MV-4-11 (cell line): ENCODE measurements at regions not wholly inside any gene's neighbourhood (a gene's known extent, or its start where the extent isn't known, plus 50 kb on each side); places are given as distances from the start of the nearest gene placed in this dataset.

Source experiments
- DNase-seq: peaks from one replicate; lab custom pipeline; 2025; lab: John Stamatoyannopoulos, UW

DNA sequence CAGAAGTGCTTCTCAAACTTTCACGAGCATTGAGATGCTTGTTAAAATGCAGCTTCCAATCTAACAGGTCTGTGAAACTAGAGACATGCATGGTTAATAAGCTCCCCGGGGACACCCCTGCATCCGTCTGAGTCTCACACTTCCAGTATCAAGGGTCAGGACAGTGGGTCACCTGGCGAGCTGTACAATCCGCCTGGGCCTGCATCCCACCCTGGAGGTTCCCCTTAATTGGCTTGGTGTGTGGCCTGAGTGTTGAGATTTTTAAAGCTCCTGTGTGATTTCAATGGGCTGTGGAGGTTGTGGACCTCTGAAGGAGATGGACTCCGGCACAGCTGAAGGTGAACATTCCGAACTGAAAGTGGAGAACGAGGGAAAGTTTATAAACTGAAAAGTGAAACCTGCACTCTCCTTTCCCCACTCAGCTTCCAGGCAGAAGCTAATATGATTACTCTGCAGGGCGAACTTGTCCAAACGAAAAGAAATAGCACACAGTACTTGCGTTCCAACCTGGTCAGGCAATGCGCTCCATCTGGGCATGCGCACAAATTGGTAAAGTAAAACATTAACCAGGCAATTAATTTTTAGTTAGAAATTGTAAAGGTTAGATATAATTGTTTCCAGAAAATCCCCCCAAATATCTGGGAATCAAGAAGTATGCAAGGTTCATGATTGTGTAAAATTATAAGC is 191.7 kb upstream of the ALKAL2 start:
- DNase-seq, result no peak

DNA sequence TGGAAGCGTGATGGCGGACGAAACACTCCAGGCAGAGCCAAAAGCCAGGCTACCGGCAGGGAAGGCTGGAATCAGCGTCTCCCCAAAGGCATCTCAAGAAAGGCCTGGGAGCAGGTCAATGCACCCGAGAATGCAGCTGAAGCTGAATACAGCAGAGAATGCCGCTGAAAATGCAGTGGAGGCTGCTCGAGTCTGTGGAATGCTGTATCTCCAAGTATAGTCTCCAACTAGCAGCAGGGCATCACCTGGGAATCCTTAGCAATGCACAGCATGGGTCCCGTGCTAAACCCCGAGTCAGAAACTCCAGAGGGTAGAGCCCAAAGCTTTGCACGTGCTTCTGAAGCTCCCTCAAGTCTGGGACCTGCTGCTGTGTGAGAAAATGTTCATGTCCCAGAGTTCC is 191.1 kb upstream of the ALKAL2 start:
- DNase-seq, result no peak

DNA sequence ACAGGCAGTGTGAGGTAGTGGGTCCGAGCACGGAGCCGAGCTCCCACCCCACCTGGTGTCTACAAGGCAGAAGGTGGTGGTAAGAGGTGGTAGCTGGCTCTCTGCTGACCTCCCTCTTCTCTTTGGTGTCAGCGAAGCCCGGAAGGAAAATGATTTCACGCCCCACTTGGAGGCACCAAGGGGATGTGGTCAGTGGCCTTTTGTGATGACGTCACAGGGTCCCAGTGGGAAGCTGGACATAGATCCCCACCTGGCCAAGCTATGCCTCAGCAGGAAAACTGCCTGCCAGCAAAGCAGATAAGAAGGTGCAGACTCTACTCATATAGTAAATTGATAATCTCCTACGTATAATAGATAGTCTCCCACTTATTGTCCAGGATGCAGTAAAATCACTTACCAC is 183.7 kb upstream of the ALKAL2 start:
- DNase-seq, result no peak

DNA sequence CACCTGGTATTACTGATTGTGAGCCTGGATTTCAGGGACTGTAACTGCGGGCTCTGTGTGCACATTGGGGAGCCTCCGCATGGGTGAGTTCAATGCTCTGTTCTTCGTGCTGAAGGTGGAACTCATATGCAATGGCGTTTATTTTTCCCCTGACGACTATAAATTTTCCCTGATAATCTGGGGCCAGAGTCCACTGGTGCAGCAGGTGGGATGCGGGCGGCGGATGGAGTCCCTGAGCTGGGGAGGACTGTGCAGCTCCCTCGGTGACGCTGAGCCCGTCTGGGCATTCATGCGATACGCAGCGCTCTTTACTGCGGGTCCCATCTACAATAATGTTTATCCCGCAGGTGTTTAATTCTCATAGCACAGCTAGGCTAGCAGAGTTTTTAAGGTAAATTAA is 181.6 kb upstream of the ALKAL2 start:
- DNase-seq, result no peak

DNA sequence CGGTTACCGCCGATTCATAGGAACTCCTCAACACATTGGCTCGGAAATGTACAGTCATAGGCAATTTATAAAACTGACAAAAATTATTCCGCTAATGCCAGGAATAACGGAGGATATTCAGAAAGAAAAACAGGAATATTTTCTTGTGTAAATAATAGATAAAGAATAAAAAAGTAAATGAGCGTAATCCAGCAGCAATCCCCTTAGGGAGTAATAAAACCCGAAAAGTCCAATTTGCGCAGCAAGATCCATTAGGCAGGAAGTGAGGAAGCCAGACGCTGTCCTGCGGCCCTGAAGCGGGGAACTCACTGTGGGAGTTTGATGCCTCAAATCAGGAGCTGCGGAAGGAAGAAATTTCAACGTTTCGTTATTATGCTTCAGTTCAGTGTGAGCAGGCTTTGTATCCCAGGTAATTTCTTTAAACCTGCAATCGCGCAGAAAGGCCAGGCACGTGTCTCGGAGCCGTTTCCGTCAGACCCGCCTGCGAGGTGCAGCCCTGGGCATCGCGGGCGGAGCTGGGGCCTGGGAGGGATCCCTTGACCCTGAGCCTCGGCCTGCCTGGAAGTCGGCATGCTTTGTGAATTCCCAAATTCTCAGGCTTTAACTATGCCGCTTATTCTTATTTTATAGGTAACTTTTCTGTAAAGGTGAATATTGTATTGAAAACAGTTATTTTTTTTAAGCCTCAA is 180.9 kb upstream of the ALKAL2 start:
- no peak for DNase-seq

GRCh38 chr2:467892-468647 is 180.2 kb upstream of the ALKAL2 start:
- DNase-seq, result no peak

DNA sequence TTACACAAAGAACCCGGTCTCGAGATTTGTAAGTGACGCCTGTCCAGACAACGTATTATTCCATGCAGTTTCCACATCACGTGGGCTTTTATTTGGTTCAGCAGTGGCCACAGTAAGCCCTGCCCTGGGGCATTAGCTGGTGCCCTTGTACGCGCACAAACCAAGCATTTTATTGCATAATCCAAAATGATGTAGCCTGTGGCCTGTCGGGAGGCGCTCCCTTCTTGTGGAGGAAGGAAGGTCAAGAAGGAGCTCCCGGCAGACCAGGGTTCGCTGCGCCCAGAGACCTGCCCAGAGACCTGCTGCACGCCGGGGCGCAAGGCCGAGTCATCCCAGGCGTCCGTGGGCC is 179.6 kb upstream of the ALKAL2 start:
- no peak for DNase-seq

DNA sequence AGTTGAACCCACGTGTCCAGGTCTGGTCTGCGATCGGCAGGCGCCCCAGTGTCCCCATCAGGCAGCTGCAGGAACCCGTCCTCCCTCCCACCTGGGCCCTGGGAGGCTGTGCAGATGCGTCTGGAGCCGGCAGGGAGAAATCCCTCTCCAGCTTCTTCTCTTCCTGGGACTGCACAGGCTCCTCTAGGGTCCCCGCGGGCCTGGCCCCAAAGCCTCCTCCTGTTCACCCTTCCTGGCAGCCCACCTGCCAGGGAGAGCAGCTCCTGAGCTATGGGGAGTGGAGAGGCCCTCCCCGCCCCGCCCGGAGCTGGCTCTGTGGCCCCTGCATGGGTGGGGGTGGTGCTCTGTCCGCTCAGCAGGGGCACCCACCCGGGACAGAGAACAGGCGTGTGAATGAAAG is 179.2 kb upstream of the ALKAL2 start:
- no peak for DNase-seq

GRCh38 chr2:464562-465309 is 176.8 kb upstream of the ALKAL2 start:
- DNase-seq, result no peak

DNA sequence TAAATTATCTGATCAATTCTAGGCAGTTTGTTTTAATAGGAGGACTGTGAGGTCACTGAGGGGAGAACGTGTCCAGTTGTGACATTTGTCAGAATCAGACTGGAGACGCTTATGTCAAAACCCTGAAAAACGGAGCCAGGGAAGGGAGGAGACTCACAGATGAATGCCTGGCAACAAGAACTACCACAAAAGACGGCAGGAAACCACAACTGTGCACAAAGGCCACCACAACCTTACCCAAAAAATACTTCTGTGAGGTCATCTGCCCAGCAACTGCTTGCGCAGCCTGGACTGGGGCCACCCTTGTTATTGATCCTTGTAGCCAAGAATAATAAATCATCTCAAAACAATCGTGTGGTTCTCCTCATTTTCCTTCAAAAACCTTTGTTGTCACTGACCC is 173.0 kb upstream of the ALKAL2 start:
- DNase-seq, result peak; percentile 60

DNA sequence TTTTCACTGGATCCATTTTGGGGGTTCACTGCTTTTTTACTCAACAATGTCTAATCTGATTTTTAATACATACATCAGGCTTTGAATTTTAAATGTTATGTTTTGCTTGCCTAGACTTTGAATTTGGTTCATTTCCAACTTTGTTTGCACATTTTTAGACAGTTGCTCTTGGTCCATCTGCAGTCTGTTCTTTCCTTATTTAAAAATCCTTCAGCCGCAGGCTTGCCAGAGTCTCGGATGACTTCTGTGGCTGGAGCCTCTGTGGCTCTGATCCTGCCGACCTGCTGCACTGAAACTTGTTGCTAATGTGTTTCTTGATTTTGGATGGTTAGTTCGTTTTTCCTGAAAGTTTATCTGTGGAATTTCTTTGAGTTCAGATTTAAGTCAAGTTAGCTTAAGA is 172.0 kb upstream of the ALKAL2 start:
- no peak for DNase-seq

GRCh38 chr2:458425-458815 is 170.5 kb upstream of the ALKAL2 start:
- no peak for DNase-seq

- no peak for DNase-seq
Observed at GRCh38 chr2:457792-458424, 170.0 kb upstream of the ALKAL2 start.

DNA sequence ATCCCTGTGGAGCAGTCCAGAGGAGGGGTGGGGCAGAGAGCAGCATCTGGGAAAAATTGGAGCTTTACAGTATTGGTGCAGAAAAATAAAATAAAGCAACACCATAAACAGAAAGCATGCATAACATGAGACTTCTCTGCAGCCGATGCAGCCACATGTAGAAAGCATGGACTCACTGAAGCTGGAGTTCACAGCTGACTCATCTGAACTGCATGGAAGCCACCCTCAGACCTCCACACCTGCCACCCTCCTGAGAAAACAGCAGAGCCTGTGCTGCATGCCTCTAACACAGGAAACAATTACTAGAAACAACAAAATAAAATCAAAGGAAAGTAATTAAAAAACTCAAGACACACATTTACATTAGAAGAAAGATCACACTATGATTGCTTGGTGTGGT is 169.4 kb upstream of the ALKAL2 start:
- DNase-seq, result no peak

GRCh38 chr2:455913-456312 is 168.0 kb upstream of the ALKAL2 start:
- DNase-seq, result no peak

DNA sequence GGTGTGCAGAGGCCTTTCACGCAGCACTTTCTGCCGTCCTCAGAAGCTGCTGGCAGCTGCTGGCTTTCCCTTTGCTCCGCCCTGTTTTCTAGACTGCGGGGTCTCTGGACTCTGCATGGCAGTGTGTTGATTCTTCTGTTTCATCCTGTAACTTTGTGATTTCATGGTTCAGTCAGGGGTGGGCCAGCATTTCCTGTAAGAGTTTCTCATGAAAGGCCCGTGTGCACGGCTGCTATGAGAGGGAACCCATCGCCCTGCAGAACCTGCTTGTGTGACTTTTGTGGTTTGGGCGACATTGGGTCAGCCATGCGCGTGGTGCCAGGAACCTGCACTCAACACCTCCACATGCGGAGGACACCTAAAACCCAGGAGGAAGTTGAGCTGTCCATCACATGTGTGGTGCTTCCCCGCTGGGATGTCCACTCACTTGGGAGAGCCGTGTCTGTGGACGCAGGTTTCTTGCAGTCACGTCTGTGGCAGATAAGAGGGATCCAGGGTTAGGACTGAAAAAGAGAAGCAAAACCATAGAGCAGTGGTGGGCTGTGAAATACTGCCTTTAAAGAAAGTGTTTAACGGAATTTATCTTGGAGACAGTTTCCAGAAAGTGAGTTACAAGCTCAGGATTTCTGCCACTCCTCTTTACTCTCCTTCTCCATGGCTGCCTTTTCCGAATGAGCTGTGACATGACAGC is 167.3 kb upstream of the ALKAL2 start:
- peak; percentile 1 for DNase-seq

GRCh38 chr2:453132-453531 is 165.2 kb upstream of the ALKAL2 start:
- DNase-seq, result no peak

- no peak for DNase-seq
Observed at GRCh38 chr2:451495-451894, 163.6 kb upstream of the ALKAL2 start.

DNA sequence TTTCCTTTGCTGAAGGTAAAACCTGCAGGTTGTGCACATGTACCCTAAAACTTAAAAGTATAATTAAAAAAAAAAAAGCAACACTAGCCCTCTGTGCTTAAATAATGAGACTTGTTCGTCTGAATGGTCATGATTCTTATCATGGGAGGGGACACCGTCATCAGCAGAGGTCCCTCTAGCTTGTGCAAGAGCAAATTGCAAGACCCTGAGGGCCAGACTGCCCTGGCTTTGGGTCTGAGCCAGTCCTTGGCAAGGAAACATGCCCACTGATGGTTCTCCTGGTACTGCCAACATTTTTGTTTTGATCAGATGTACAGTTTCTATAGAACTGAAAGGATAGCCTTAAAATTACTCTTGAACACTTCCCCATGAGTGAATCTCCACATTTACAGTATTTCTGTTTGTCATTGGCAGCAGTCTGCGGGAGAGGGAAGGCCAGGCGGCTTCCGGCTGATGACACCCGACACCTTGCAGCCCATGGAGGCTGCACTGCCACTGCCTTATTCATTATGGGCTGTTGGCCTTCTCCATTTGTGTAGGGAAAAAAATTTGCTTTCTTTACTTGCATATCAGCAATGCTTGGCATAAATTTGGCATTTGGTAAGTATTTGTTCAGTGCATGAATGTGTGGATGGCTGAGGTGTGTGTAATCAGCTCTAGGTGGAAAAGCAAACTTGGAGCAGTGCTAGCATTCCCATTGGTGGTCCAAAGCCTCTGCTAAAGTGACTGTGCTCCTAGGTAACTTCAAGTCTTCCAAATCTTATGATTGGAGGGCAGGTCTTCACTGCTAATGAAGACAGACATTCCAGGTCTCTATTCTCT is 161.6 kb upstream of the ALKAL2 start:
- no peak for DNase-seq

DNA sequence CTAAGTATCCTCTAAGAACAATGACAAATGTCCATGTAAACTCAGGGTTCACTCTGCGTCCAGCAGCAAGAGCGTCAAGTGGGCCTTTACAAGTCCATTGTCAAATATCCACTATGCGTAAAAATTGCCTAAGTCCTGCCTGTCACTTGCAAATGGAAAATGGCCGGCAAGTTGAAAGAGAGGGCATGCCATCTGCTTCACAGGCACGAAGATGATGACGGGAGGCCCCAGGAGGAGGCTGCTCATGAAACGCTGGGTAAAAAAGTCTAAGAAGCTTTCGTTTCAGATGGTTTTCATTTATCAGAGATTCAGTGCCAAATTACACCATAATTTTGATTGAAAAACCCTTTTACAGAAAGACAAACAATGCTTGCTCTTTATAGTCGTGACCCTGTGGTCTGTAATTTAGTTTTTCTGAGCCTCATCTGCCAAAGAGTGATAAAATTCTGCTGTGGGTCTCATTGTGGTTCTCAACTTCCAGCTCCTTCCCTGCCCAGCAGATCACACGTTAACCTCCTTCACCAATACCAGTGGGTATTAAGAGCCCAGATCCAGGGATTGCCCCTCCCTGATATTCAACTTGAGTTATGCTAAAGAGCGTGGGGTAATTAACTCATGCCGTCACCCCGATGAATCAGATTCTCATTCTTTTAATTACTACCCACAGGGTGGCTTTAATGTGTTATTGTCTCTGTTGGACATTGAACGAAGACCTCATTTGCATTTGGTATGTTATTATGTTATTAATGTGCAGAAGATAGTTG is 160.2 kb upstream of the ALKAL2 start:
- DNase-seq, result no peak
